IPS DF 6.9 (cell line): ENCODE measurements at regions not wholly inside any gene's neighbourhood (a gene's known extent, or its start where the extent isn't known, plus 50 kb on each side); places are given as distances from the start of the nearest gene placed in this dataset.

Experiments used
- DNase-seq: peaks from one replicate; pipeline ENCODE4 v3.0.0-alpha.2; 2013; ENCODE audit warnings: low read depth, low spot score
- H3K27ac ChIP-seq: one replicate; pipeline ENCODE4 v1.5.1; 2013; ENCODE audit warnings: low read length, control low read depth
- H3K27me3 ChIP-seq: 2 replicates; pipeline ENCODE4 v1.6.1; 2013; ENCODE audit warnings: mild to moderate bottlenecking, low read length; ENCODE audit not compliant: control insufficient read depth, insufficient read depth
- H3K36me3 ChIP-seq: 2 replicates; pipeline ENCODE4 v1.6.1; 2013; ENCODE audit warnings: low read length; ENCODE audit not compliant: control insufficient read depth, insufficient read depth
- H3K4me1 ChIP-seq: 2 replicates; pipeline ENCODE4 v1.6.1; 2013; ENCODE audit warnings: low read length; ENCODE audit not compliant: control insufficient read depth, insufficient read depth
- H3K4me3 ChIP-seq: 2 replicates; pipeline ENCODE4 v1.5.1; 2013; ENCODE audit warnings: mild to moderate bottlenecking, low read length
- H3K9me3 ChIP-seq: 2 replicates; pipeline ENCODE4 v1.6.1; 2013; ENCODE audit warnings: low read length, inconsistent platforms; ENCODE audit not compliant: control insufficient read depth, insufficient read depth
- WGBS: extraction: QIAGEN DNeasy Blood & Tissue Kit; methylation state at CpG from one replicate; pipeline ENCODE4 v1.1.7; 2013; ENCODE audit warnings: mixed read lengths, missing lambda C conversion rate; ENCODE audit not compliant: insufficient read length, insufficient coverage; 5-methylcytosine and 5-hydroxymethylcytosine counted together

GRCh38 chr5:144549580-144549979 is 378.9 kb downstream of the KCTD16 start:
- Histone ChIP-seq H3K27ac (no peak overlapping the region), H3K4me3 (no peak overlapping the region)
- DNase-seq = no peak

GRCh38 chr5:144548936-144549335 is 378.3 kb downstream of the KCTD16 start:
- DNase-seq = no peak
- H3K27me3 ChIP-seq = no peaks in the 10 kb centered on the region
- no peak overlapping the region for H3K4me3 ChIP-seq
- no peaks in the 10 kb centered on the region for H3K4me1 ChIP-seq
- WGBS = no CpG with 5 or more reads among the region's 2 CpGs
- H3K36me3 ChIP-seq = no peaks in the 10 kb centered on the region
- H3K9me3 ChIP-seq = no peaks in the 10 kb centered on the region
- H3K27ac ChIP-seq = no peak overlapping the region

More at GRCh38 chr5:144549580-144549979, 378.9 kb downstream of the KCTD16 start:
- Histone ChIP-seq H3K4me1 (no peaks in the 10 kb centered on the region), H3K27me3 (no peaks in the 10 kb centered on the region), H3K36me3 (no peaks in the 10 kb centered on the region), H3K9me3 (no peaks in the 10 kb centered on the region)
- WGBS = no CpG with 5 or more reads among the region's 3 CpGs

DNA sequence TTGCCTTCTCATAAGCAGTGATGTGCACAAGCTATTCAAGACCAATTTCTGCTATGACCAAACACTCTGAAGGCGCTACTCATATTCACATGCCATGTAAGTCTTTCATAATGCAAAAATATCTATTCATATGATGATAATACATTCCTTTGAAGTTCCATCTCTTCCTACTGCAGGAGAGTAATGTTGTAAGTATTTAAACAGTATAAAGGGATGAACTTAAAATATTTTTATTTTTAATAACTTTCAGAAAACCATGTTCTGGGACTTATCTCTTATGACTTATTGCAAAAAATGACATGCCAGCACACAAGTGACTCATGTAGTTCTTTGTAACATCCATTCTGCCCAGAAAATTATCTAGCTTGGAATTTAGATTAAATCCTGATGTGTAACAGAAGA is 376.4 kb downstream of the KCTD16 start:
- H3K4me1 ChIP-seq = no peaks in the 10 kb centered on the region
- WGBS = no CpG with 5 or more reads among the region's 1 CpG
- no peak overlapping the region for H3K4me3 ChIP-seq
- no peaks in the 10 kb centered on the region for H3K27me3 ChIP-seq
- H3K36me3 ChIP-seq = no peaks in the 10 kb centered on the region
- H3K27ac ChIP-seq = no peak overlapping the region
- DNase-seq = no peak
- no peaks in the 10 kb centered on the region for H3K9me3 ChIP-seq

GRCh38 chr5:144538845-144539244 is 368.2 kb downstream of the KCTD16 start:
- no peaks in the 10 kb centered on the region for H3K36me3 ChIP-seq
- no CpG with 5 or more reads among the region's 3 CpGs for WGBS
- H3K4me3 ChIP-seq = no peak overlapping the region
- no peak for DNase-seq
- no peak overlapping the region for H3K27ac ChIP-seq
- H3K9me3 ChIP-seq = no peaks in the 10 kb centered on the region
- H3K27me3 ChIP-seq = no peaks in the 10 kb centered on the region
- H3K4me1 ChIP-seq = no peaks in the 10 kb centered on the region
